Esophagus muscularis mucosa (tissue), 4 donors: ENCODE measurements at regions not wholly inside any gene's neighbourhood (a gene's known extent, or its start where the extent isn't known, plus 50 kb on each side); places are given as distances from the start of the nearest gene placed in this dataset.

Experiments used
- EP300 ChIP-seq: sonication (generic); formaldehyde crosslinking; IDR thresholded peaks from one replicate; pipeline ENCODE4 v1.6.1; 2017; ENCODE audit warnings: antibody characterized with exemption
- POLR2A ChIP-seq: fragments of 450-650 bp; IDR thresholded peaks from one replicate; pipeline ENCODE4 v1.6.1; 2017; ENCODE audit warnings: antibody characterized with exemption, moderate library complexity, mild to moderate bottlenecking, low read depth
- POLR2AphosphoS5 ChIP-seq, 2 donors: sonication (generic); formaldehyde crosslinking; IDR thresholded peaks; one replicate each; pipeline ENCODE4 v1.6.1; 2017; ENCODE audit warnings: antibody characterized with exemption in 2 of 2
- TF ChIP-seq, protein P1 (sequence below), 3 experiments: fragments of 200-600 bp in 2 of 3; fragments of 450-650 bp in 1 of 3; sonication (generic) in 2 of 3; IDR thresholded peaks; one replicate each; pipeline ENCODE4 v1.5.1; 2017 to 2019; ENCODE audit warnings: antibody characterized with exemption in 3 of 3, mild to moderate bottlenecking in 2 of 3, moderate library complexity in 1 of 3

DNA sequence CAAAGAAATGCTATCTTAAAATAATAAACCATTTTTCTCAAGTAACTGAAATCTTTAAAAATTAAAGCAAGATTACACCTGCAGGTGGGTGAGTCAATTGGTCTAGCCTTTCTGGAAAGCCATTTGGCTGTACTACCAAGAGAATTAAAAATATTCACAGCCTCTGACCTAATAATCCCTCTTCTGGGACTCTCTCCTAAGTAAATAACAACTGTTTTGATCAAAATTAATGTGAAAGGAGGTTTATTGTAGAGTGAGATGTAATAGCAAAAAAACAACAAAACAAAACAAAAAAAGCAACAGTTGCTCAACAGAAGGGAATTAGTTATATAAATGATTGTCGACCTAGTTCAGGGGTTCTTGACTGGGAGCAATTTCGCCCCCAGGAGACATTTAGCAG lies 89.0 kb downstream of the GEMIN8 start:
- TF ChIP-seq EP300 (no peak), POLR2A (no peak), POLR2AphosphoS5 (IDR thresholded peaks at IDR 0.05) (no peak)
- TF ChIP-seq, protein P1, sequence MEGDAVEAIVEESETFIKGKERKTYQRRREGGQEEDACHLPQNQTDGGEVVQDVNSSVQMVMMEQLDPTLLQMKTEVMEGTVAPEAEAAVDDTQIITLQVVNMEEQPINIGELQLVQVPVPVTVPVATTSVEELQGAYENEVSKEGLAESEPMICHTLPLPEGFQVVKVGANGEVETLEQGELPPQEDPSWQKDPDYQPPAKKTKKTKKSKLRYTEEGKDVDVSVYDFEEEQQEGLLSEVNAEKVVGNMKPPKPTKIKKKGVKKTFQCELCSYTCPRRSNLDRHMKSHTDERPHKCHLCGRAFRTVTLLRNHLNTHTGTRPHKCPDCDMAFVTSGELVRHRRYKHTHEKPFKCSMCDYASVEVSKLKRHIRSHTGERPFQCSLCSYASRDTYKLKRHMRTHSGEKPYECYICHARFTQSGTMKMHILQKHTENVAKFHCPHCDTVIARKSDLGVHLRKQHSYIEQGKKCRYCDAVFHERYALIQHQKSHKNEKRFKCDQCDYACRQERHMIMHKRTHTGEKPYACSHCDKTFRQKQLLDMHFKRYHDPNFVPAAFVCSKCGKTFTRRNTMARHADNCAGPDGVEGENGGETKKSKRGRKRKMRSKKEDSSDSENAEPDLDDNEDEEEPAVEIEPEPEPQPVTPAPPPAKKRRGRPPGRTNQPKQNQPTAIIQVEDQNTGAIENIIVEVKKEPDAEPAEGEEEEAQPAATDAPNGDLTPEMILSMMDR (IDR thresholded peaks at IDR 0.05), result no peak
